NCI-H128 (cell line): ENCODE measurements at regions not wholly inside any gene's neighbourhood (a gene's known extent, or its start where the extent isn't known, plus 50 kb on each side); places are given as distances from the start of the nearest gene placed in this dataset.

Experiments used
- DNase-seq: peaks from one replicate; lab custom pipeline; 2025; ENCODE audit not compliant: unreplicated experiment; lab: John Stamatoyannopoulos, UW

GRCh38 chr10:121025731-121026130, 174.6 kb downstream of the WDR11 start:
- no peak for DNase-seq

- DNase-seq = no peak
Observed at GRCh38 chr10:121027371-121027770, 176.2 kb downstream of the WDR11 start.

GRCh38 chr10:121032460-121032859, 181.3 kb downstream of the WDR11 start:
- DNase-seq = no peak

GRCh38 chr10:121033366-121033765, 182.2 kb downstream of the WDR11 start:
- no peak for DNase-seq

- DNase-seq = no peak
Observed at GRCh38 chr10:121036431-121036830, 185.3 kb downstream of the WDR11 start.

- DNase-seq = no peak
Observed at GRCh38 chr10:121041499-121041898, 190.3 kb downstream of the WDR11 start.

- DNase-seq = no peak
Observed at GRCh38 chr10:121041906-121042305, 190.7 kb downstream of the WDR11 start.

- DNase-seq = no peak
Observed at GRCh38 chr10:121042342-121042741, 191.2 kb downstream of the WDR11 start.

- DNase-seq = no peak
Observed at GRCh38 chr10:121043124-121043849, 192.1 kb downstream of the WDR11 start.

- no peak for DNase-seq
Observed at GRCh38 chr10:121048749-121049148, 197.6 kb downstream of the WDR11 start.

- DNase-seq = no peak
Observed at GRCh38 chr10:121049489-121049888, 198.3 kb downstream of the WDR11 start.

- no peak for DNase-seq
Observed at GRCh38 chr10:121049923-121050322, 198.8 kb downstream of the WDR11 start.

GRCh38 chr10:121051171-121051570, 200.0 kb downstream of the WDR11 start:
- no peak for DNase-seq

GRCh38 chr10:121051696-121052279, 200.6 kb downstream of the WDR11 start:
- DNase-seq = no peak

GRCh38 chr10:121053151-121053550, 202.0 kb downstream of the WDR11 start:
- no peak for DNase-seq

- DNase-seq = no peak
Observed at GRCh38 chr10:121054874-121055273, 203.7 kb downstream of the WDR11 start.

- no peak for DNase-seq
Observed at GRCh38 chr10:121057269-121057668, 206.1 kb downstream of the WDR11 start.

GRCh38 chr10:121058082-121058481, 206.9 kb downstream of the WDR11 start:
- DNase-seq = no peak

GRCh38 chr10:121059351-121059750, 208.2 kb downstream of the WDR11 start:
- no peak for DNase-seq

GRCh38 chr10:121062115-121062514, 211.0 kb downstream of the WDR11 start:
- no peak for DNase-seq

- no peak for DNase-seq
Observed at GRCh38 chr10:121063744-121064143, 212.6 kb downstream of the WDR11 start.

GRCh38 chr10:121064491-121064890, 213.3 kb downstream of the WDR11 start:
- DNase-seq = no peak

- no peak for DNase-seq
Observed at GRCh38 chr10:121065330-121065729, 214.2 kb downstream of the WDR11 start.
